HEK293T (cell line): ENCODE measurements at regions not wholly inside any gene's neighbourhood (a gene's known extent, or its start where the extent isn't known, plus 50 kb on each side); places are given as distances from the start of the nearest gene placed in this dataset.

Source experiments
- ARNT ChIP-seq: fragments of 450-650 bp; IDR thresholded peaks from 2 replicates; pipeline ENCODE4 v1.6.1; 2017; ENCODE audit warnings: mild to moderate bottlenecking
- BHLHE40 ChIP-seq: fragments of 450-650 bp; IDR thresholded peaks from 2 replicates; pipeline ENCODE4 v1.6.1; 2016; ENCODE audit warnings: mild to moderate bottlenecking, moderate library complexity, borderline replicate concordance
- ELF4 ChIP-seq: fragments of 450-650 bp; IDR thresholded peaks from 2 replicates; pipeline ENCODE4 v1.6.1; 2017; ENCODE audit warnings: antibody characterized with exemption
- FOXA1 ChIP-seq: fragments of 450-650 bp; IDR thresholded peaks from 2 replicates; pipeline ENCODE4 v1.6.1; 2016; ENCODE audit warnings: mild to moderate bottlenecking
- FOXK2 ChIP-seq: fragments of 450-650 bp; IDR thresholded peaks from 2 replicates; pipeline ENCODE4 v1.6.1; 2016; ENCODE audit warnings: mild to moderate bottlenecking
- FOXM1 ChIP-seq: fragments of 450-650 bp; IDR thresholded peaks from 2 replicates; pipeline ENCODE4 v1.6.1; 2017; ENCODE audit warnings: mild to moderate bottlenecking, borderline replicate concordance
- L3MBTL2 ChIP-seq: fragments of 450-650 bp; conservative IDR thresholded peaks from 2 replicates; pipeline ENCODE4 v1.6.1; 2016; ENCODE audit warnings: mild to moderate bottlenecking
- LEF1 ChIP-seq: fragments of 450-650 bp; IDR thresholded peaks from 2 replicates; pipeline ENCODE4 v1.6.1; 2017; ENCODE audit warnings: mild to moderate bottlenecking, borderline replicate concordance
- SP1 ChIP-seq: fragments of 450-650 bp; IDR thresholded peaks from 2 replicates; pipeline ENCODE4 v1.6.1; 2017
- SUZ12 ChIP-seq: fragments of 450-650 bp; IDR thresholded peaks from 2 replicates; pipeline ENCODE4 v1.6.1; 2016; ENCODE audit warnings: mild to moderate bottlenecking
- ZNF384 ChIP-seq: fragments of 450-650 bp; IDR thresholded peaks from 2 replicates; pipeline ENCODE4 v1.6.1; 2016

GRCh38 chr6:14194976-14195375, 77.4 kb downstream of the CD83 start:
- TF ChIP-seq ZNF384 (no peak), ELF4 (no peak), SUZ12 (no peak), ARNT (no peak), FOXM1 (no peak), FOXK2 (no peak), FOXA1 (no peak), BHLHE40 (no peak), SP1 (no peak), L3MBTL2 (no peak), LEF1 (no peak)
